Ascending aorta (tissue), 2 donors: ENCODE measurements at regions not wholly inside any gene's neighbourhood (a gene's known extent, or its start where the extent isn't known, plus 50 kb on each side); places are given as distances from the start of the nearest gene placed in this dataset.

Source experiments
- DNase-seq, 2 donors: peaks; one replicate each; pipeline ENCODE4 v3.0.0-alpha.2; 2019; ENCODE audit warnings: low spot score in 2 of 2
- H3K27ac ChIP-seq, 2 donors: fragments of 200-600 bp; sonication (generic); one replicate each; pipeline ENCODE4 v1.5.1; 2016 to 2017; ENCODE audit warnings: mild to moderate bottlenecking in 1 of 2
- H3K27me3 ChIP-seq: fragments of 200-600 bp; sonication (generic); one replicate; pipeline ENCODE4 v1.5.1; 2017
- H3K36me3 ChIP-seq, 2 donors: fragments of 200-600 bp; sonication (generic); one replicate each; pipeline ENCODE4 v1.5.1; 2016
- H3K4me1 ChIP-seq, 2 donors: fragments of 200-600 bp; sonication (generic); one replicate each; pipeline ENCODE4 v1.5.1; 2016 to 2017; ENCODE audit warnings: mild to moderate bottlenecking in 1 of 2
- H3K4me3 ChIP-seq, 2 donors: fragments of 200-600 bp; sonication (generic); one replicate each; pipeline ENCODE4 v1.5.1; 2016 to 2017; ENCODE audit warnings: mild to moderate bottlenecking in 1 of 2
- H3K9me3 ChIP-seq, 2 donors: fragments of 200-600 bp; sonication (generic); one replicate each; pipeline ENCODE4 v1.5.1; 2016
- intact Hi-C: fragments of 100-400 bp; cut with DNase I; formaldehyde crosslinking; loops from one replicate; pipeline ENCODE4 v1.15.1; 2023
- TF ChIP-seq, protein P1 (sequence below), 3 experiments: fragments of 200-600 bp in 2 of 3; fragments of 450-650 bp in 1 of 3; sonication (generic) in 2 of 3; IDR thresholded peaks; one replicate each; pipeline ENCODE4 v1.5.1; 2016 to 2019; ENCODE audit warnings: antibody characterized with exemption in 3 of 3, mild to moderate bottlenecking in 1 of 3, moderate library complexity in 1 of 3

DNA sequence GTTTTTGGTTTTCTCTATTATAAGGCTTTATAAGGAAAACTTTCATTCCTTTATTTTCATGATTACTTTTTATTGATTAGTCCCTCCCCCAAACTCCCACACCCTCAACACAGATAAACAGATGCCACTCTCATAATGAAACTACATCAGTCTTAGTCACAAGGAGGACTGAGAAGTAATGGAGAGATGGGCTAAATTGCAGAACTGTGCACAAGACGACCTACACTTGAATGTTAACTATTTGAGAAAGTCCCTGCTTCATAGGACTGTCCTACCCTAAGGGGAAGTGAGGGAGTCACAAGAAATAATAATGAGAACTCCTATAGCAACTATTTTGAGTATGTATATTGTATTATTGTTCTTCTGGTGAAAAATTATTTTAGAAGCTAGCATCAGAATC lies 360.8 kb downstream of the RBM43 start:
- Histone ChIP-seq H3K27me3 (no peaks in the 10 kb centered on the region), H3K4me3 (no peak overlapping the region), H3K36me3 (no peaks in the 10 kb centered on the region), H3K9me3 (peaks cover 0 to 7% of the 10 kb centered on the region in 2 donors), H3K27ac (no peak overlapping the region), H3K4me1 (no peaks in the 10 kb centered on the region)
- TF ChIP-seq, protein P1, sequence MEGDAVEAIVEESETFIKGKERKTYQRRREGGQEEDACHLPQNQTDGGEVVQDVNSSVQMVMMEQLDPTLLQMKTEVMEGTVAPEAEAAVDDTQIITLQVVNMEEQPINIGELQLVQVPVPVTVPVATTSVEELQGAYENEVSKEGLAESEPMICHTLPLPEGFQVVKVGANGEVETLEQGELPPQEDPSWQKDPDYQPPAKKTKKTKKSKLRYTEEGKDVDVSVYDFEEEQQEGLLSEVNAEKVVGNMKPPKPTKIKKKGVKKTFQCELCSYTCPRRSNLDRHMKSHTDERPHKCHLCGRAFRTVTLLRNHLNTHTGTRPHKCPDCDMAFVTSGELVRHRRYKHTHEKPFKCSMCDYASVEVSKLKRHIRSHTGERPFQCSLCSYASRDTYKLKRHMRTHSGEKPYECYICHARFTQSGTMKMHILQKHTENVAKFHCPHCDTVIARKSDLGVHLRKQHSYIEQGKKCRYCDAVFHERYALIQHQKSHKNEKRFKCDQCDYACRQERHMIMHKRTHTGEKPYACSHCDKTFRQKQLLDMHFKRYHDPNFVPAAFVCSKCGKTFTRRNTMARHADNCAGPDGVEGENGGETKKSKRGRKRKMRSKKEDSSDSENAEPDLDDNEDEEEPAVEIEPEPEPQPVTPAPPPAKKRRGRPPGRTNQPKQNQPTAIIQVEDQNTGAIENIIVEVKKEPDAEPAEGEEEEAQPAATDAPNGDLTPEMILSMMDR (IDR thresholded peaks at IDR 0.05): no peak
- intact Hi-C loops: no loop called here
- DNase-seq: no peak

DNA sequence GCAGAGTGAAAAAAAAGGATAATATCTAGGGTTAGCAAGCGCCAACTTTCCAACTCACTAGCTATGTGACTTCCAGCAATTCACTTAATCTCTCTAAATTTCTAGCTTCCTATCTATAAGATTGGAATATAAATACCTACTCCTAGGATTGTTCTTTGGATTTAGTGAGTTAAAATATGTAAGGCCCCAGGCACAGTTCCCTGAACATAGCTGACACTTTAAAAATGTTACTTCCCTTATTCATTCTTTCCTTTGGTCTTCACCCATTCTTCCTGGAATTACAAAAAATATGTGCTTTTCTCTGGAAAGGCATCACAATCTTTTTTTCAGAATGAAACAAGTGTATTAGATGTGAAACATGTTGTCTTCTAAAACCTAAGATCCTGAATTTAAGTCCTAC lies 365.7 kb downstream of the RBM43 start:
- Histone ChIP-seq H3K9me3 (peaks cover 0 to 3% of the 10 kb centered on the region in 2 donors), H3K27ac (no peak overlapping the region), H3K36me3 (no peaks in the 10 kb centered on the region), H3K27me3 (no peaks in the 10 kb centered on the region), H3K4me3 (no peak overlapping the region), H3K4me1 (no peaks in the 10 kb centered on the region)
- TF ChIP-seq, protein P1 (IDR thresholded peaks at IDR 0.05): no peak
- no peak for DNase-seq
- intact Hi-C loops: no loop called here

DNA sequence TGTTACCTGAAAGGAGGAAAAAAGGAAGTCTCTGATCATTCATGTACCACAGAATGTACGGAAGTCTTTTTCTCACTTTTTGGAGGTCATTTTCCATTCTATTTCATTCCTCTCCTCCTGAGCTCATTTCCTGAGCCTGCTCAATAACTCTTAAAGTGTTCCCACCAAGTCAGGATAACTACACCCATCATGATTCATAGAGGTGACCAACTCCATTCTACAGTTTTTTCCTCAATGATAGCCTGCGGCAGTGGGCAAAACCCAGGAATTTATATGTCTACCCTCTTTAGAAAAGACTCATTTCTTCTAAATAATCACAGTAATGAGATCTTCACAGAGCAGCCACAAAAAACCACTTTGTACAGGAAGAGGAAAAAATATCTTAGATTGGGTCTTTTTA lies 372.5 kb downstream of the RBM43 start:
- TF ChIP-seq, protein P1 (IDR thresholded peaks at IDR 0.05): no peak
- H3K4me3 ChIP-seq: no peak overlapping the region
- intact Hi-C loops: no loop called here

DNA sequence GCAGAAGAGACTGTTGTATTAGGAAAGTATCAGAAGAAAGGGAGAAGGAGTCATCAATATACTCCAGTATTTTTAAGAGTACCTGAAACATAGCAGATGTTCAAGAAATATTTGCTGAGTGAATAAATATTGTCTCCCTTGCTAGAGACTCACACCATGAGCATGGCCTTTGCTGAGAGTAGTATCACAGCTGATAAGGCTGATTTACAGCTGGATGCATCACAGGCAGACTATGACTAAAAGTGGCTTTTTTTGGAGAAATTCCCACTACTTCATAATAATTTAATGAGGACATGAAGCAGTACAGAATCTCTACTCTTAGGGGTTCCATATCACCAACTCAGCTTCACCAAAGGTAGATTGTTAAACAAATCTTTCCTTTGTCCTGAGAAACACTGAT lies 373.3 kb downstream of the RBM43 start:
- no peak overlapping the region for H3K27ac ChIP-seq
- no peaks in the 10 kb centered on the region for H3K27me3 ChIP-seq
- intact Hi-C loops: no loop called here
- H3K4me1 ChIP-seq: no peaks in the 10 kb centered on the region
- TF ChIP-seq, protein P1 (IDR thresholded peaks at IDR 0.05): no peak
- H3K9me3 ChIP-seq: no peaks in the 10 kb centered on the region
- H3K4me3 ChIP-seq: no peak overlapping the region
- H3K36me3 ChIP-seq: no peaks in the 10 kb centered on the region
- no peak for DNase-seq

More for the DNA sequence above, 372.5 kb downstream of the RBM43 start:
- no peak overlapping the region for H3K27ac ChIP-seq
- no peak for DNase-seq
- H3K27me3 ChIP-seq: no peaks in the 10 kb centered on the region
- H3K4me1 ChIP-seq: no peaks in the 10 kb centered on the region
- H3K36me3 ChIP-seq: no peaks in the 10 kb centered on the region
- H3K9me3 ChIP-seq: no peaks in the 10 kb centered on the region

DNA sequence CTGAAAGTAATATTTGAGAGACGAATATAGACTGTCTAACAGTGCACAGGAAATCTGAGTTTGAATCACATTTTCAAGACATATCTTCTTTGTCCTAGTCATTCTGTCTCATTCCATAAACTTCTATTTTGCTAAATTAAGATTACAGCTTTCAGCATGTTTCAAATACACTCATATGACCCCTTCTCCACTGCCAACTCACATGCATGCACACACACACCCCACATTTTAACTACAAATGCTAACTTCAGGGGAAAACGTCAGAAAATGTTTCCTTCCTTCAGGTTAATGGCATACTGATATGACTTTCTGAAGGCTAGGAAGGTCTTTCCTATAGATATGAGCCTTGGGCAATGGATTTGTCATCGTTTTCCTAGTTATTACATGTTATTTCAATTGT lies 373.7 kb downstream of the RBM43 start:
- no peak for DNase-seq
- Histone ChIP-seq H3K27me3 (no peaks in the 10 kb centered on the region), H3K36me3 (no peaks in the 10 kb centered on the region), H3K9me3 (no peaks in the 10 kb centered on the region), H3K4me1 (no peaks in the 10 kb centered on the region), H3K4me3 (no peak overlapping the region), H3K27ac (no peak overlapping the region)
- intact Hi-C loops: no loop called here
- TF ChIP-seq, protein P1 (IDR thresholded peaks at IDR 0.05): no peak

DNA sequence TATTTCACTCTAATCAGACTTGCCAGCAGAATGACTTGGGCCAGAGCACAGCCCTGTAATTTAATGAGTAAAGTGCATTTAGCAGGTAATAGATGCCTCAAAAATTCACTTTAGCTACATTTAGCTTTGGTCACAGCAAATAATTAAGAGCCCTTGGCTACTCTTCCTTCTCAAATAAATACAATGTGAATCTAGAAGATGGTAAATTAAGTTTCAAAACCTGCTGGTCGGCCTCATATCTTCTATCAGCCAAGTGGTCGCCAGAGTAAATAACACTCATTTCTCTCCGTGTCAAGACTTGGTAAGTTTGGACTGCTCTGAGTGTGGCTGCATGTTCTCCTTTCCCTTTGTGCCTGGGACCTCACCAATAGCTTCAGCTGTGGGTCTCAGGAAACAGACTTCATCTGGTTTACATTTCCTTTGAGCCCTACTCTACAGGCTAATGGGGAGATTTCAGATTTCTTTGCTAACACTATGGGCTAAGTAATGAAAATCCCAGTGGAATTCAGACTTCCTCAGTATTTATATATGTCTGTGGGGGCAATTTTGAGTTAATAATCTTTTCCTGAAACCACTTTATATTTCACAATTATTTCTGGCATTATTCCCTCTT lies 375.8 kb downstream of the RBM43 start:
- Histone ChIP-seq H3K4me3 (no peak overlapping the region), H3K36me3 (no peaks in the 10 kb centered on the region), H3K27me3 (no peaks in the 10 kb centered on the region), H3K9me3 (no peaks in the 10 kb centered on the region), H3K4me1 (no peaks in the 10 kb centered on the region), H3K27ac (no peak overlapping the region)
- intact Hi-C loops: no loop called here
- DNase-seq: no peak
- TF ChIP-seq, protein P1 (IDR thresholded peaks at IDR 0.05): no peak
